ENCODE measurements at regions not wholly inside any gene's neighbourhood (a gene's known extent, or its start where the extent isn't known, plus 50 kb on each side); places are given as distances from the start of the nearest gene placed in this dataset.

GRCh38 chr4:71862315-71862714 is 78.4 kb upstream of the GC start:
- no peak for TF ChIP-seq CTCF (IDR thresholded peaks at IDR 0.05; ENCODE audit: low read length)
- TF ChIP-seq EZH2 (optimal IDR thresholded peaks at IDR 0.05; ENCODE audit: low read depth, low read length), result no peak
